Mammary epithelial cell (primary cell): ENCODE measurements at regions not wholly inside any gene's neighbourhood (a gene's known extent, or its start where the extent isn't known, plus 50 kb on each side); places are given as distances from the start of the nearest gene placed in this dataset.

ENCODE experiments used
- EZH2 ChIP-seq: IDR thresholded peaks from 2 replicates; pipeline ENCODE4 v1.6.1; 2012; ENCODE audit warnings: low read length, inconsistent platforms, borderline replicate concordance
- TF ChIP-seq, protein P1 (sequence below), 2 donors: IDR thresholded peaks in 1 of 2; conservative IDR thresholded peaks in 1 of 2; 2 replicates each; pipeline ENCODE4 v1.5.1; 2011 to 2012; ENCODE audit warnings: inconsistent platforms in 2 of 2, low read length in 2 of 2, mild to moderate bottlenecking in 2 of 2, control low read depth in 1 of 2, low read depth in 1 of 2; ENCODE audit not compliant: insufficient read depth in 1 of 2; ENCODE audit errors: extremely low read depth in 1 of 2

DNA sequence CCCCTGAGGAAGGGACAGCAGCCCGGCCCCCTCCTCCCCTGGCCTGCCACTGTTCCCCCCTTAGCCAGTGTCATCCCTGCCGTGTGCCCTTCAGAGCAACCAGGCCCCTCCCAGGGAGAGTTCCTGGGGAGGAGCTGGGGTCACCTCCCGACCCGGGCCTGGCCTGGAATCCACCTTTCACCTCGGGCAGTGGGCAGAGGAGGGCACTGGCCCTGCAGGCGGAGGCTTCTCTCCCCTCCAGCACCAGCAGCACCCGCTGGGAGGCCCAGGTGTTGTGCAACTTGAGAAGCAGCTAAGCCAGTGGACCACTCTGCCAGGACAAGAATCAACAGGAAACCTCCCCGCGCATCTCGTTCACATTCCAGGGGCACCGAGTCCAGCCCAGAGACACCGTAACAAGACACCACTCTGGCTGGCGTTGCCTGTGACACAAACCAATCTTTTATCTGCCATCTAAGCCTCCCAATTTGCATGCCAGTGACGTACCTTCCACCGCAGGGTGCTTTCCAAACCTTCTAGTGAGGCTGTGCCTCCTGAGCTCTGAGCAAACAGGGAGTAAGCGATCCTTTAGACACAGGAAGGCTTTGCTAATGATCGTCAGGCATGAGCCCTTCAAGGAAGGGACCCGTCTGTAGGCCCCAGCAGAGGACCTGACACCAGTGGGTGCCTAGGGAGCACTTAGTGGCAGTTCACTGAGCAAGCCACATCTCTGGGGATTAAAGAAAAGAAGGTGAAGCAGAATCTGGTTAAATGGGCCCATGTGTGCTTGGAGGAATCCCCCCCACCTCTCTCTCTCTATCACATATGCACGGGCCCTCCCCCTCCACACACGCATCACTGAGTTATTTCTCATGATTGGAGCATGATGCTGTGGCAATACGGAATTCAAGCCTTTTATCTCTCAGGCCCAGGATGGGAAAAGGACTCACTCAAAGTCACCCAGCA, 98.9 kb upstream of the TLE3 start:
- TF ChIP-seq, protein P1, sequence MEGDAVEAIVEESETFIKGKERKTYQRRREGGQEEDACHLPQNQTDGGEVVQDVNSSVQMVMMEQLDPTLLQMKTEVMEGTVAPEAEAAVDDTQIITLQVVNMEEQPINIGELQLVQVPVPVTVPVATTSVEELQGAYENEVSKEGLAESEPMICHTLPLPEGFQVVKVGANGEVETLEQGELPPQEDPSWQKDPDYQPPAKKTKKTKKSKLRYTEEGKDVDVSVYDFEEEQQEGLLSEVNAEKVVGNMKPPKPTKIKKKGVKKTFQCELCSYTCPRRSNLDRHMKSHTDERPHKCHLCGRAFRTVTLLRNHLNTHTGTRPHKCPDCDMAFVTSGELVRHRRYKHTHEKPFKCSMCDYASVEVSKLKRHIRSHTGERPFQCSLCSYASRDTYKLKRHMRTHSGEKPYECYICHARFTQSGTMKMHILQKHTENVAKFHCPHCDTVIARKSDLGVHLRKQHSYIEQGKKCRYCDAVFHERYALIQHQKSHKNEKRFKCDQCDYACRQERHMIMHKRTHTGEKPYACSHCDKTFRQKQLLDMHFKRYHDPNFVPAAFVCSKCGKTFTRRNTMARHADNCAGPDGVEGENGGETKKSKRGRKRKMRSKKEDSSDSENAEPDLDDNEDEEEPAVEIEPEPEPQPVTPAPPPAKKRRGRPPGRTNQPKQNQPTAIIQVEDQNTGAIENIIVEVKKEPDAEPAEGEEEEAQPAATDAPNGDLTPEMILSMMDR (conservative IDR thresholded peaks at IDR 0.05 in 1 of 2, IDR thresholded peaks at IDR 0.05 in 1 of 2; ENCODE audit: extremely low read depth in 1 of 2, insufficient read depth in 1 of 2, low read depth in 1 of 2, low read length in 2 of 2): peak in 1 of 2 donors; percentile 26
- TF ChIP-seq EZH2: no peak
